ENCODE measurements at regions not wholly inside any gene's neighbourhood (a gene's known extent, or its start where the extent isn't known, plus 50 kb on each side); places are given as distances from the start of the nearest gene placed in this dataset.

GRCh38 chr11:11710556-11710955 is 88.8 kb upstream of the GALNT18 start:
- DNase-seq: no peak

- DNase-seq: no peak
These were observed 87.8 kb upstream of the GALNT18 start for GRCh38 chr11:11709447-11710239.

GRCh38 chr11:11708256-11708655 is 86.5 kb upstream of the GALNT18 start:
- no peak for DNase-seq

- DNase-seq: no peak
These were observed 84.2 kb upstream of the GALNT18 start for GRCh38 chr11:11706028-11706427.

- DNase-seq: no peak
These were observed 82.1 kb upstream of the GALNT18 start for GRCh38 chr11:11703885-11704284.

- DNase-seq: no peak
These were observed 79.3 kb upstream of the GALNT18 start for GRCh38 chr11:11701070-11701469.

GRCh38 chr11:11697796-11698195 is 76.0 kb upstream of the GALNT18 start:
- DNase-seq: no peak

GRCh38 chr11:11691296-11692151 is 69.7 kb upstream of the GALNT18 start:
- DNase-seq: no peak

GRCh38 chr11:11681536-11681935 is 59.7 kb upstream of the GALNT18 start:
- DNase-seq: no peak

- DNase-seq: no peak
These were observed 56.0 kb upstream of the GALNT18 start for GRCh38 chr11:11677672-11678356.

- no peak for DNase-seq
These were observed 53.9 kb upstream of the GALNT18 start for GRCh38 chr11:11675671-11676181.

- no peak for DNase-seq
These were observed 51.0 kb upstream of the GALNT18 start for GRCh38 chr11:11672789-11673188.

GRCh38 chr11:11672101-11672500 is 50.3 kb upstream of the GALNT18 start:
- DNase-seq: no peak
